GM23338 (cell line): ENCODE measurements at regions not wholly inside any gene's neighbourhood (a gene's known extent, or its start where the extent isn't known, plus 50 kb on each side); places are given as distances from the start of the nearest gene placed in this dataset.

Source experiments
- ATAC-seq: fragments of 200-7000 bp; cut with Tn5 transposase; 3 replicates; pipeline ENCODE4 v1.9.1; 2020
- DNase-seq: peaks from one replicate; pipeline ENCODE4 v3.0.0-alpha.2; 2015; ENCODE audit warnings: low spot score
- H2AFZ ChIP-seq: fragments of 200-600 bp; sonication (generic); 2 replicates; pipeline ENCODE4 v1.8.0; 2016; ENCODE audit warnings: antibody characterized with exemption, mild to moderate bottlenecking, moderate library complexity
- H3F3A ChIP-seq: fragments of 200-600 bp; sonication (generic); replicated peaks from 2 replicates; pipeline ENCODE4 v1.8.0; 2017; ENCODE audit warnings: antibody characterized with exemption, mixed run types, low read depth
- H3K27ac ChIP-seq: fragments of 200-600 bp; sonication (generic); 2 replicates; pipeline ENCODE4 v1.6.1; 2016; ENCODE audit warnings: low read depth
- H3K27me3 ChIP-seq: fragments of 200-600 bp; sonication (generic); 2 replicates; pipeline ENCODE4 v1.8.0; 2016; ENCODE audit warnings: mild to moderate bottlenecking, mixed run types, moderate library complexity; ENCODE audit not compliant: insufficient read depth
- H3K36me3 ChIP-seq: fragments of 200-600 bp; sonication (generic); 2 replicates; pipeline ENCODE4 v1.8.0; 2016; ENCODE audit warnings: mild to moderate bottlenecking; ENCODE audit not compliant: insufficient read depth
- H3K4me1 ChIP-seq: fragments of 200-600 bp; sonication (generic); 2 replicates; pipeline ENCODE4 v1.8.0; 2016; ENCODE audit warnings: mild to moderate bottlenecking, moderate library complexity; ENCODE audit not compliant: insufficient read depth
- H3K4me2 ChIP-seq: fragments of 200-600 bp; sonication (generic); 2 replicates; pipeline ENCODE4 v1.7.1; 2017; ENCODE audit warnings: mixed run types
- H3K4me3 ChIP-seq: fragments of 200-600 bp; sonication (generic); 2 replicates; pipeline ENCODE4 v1.6.1; 2016; ENCODE audit warnings: mixed run types
- H3K79me2 ChIP-seq: fragments of 200-600 bp; sonication (generic); replicated peaks from 2 replicates; pipeline ENCODE4 v1.8.0; 2017; ENCODE audit warnings: mild to moderate bottlenecking; ENCODE audit not compliant: insufficient read depth
- H3K9me2 ChIP-seq: fragments of 200-600 bp; sonication (generic); 2 replicates; pipeline ENCODE4 v1.8.0; 2017; ENCODE audit not compliant: insufficient read depth
- H4K20me1 ChIP-seq: fragments of 200-600 bp; sonication (generic); replicated peaks from 2 replicates; pipeline ENCODE4 v1.8.0; 2017; ENCODE audit warnings: mild to moderate bottlenecking; ENCODE audit not compliant: insufficient read depth
- H3K27ac Mint-ChIP-seq: 2 replicates; pipeline ENCODE4 v1.8.0; 2020; ENCODE audit warnings: inconsistent platforms, mild to moderate bottlenecking, moderate library complexity, mixed read lengths
- H3K27me3 Mint-ChIP-seq: 3 replicates; pipeline ENCODE4 v1.8.0; 2022; ENCODE audit warnings: low read depth, mild to moderate bottlenecking, moderate library complexity, mixed read lengths, inconsistent platforms; ENCODE audit not compliant: insufficient read depth, poor library complexity
- H3K36me3 Mint-ChIP-seq: 3 replicates; pipeline ENCODE4 v1.8.0; 2021; ENCODE audit warnings: low read depth, mild to moderate bottlenecking, inconsistent platforms, moderate library complexity, mixed read lengths
- H3K4me1 Mint-ChIP-seq: 3 replicates; pipeline ENCODE4 v1.8.0; 2020; ENCODE audit warnings: mild to moderate bottlenecking, inconsistent platforms, mixed read lengths
- H3K4me3 Mint-ChIP-seq: 3 replicates; pipeline ENCODE4 v1.8.0; 2021; ENCODE audit warnings: moderate library complexity, mild to moderate bottlenecking, inconsistent platforms, mixed read lengths
- H3K9me3 Mint-ChIP-seq: 3 replicates; pipeline ENCODE4 v1.8.0; 2020; ENCODE audit warnings: moderate library complexity, mild to moderate bottlenecking, inconsistent platforms, mixed read lengths
- CREB1 ChIP-seq: fragments of 250-450 bp; sonication (Bioruptor Pico); IDR thresholded peaks from 2 replicates; pipeline ENCODE4 v1.5.0; 2020; ENCODE audit warnings: low read depth, mild to moderate bottlenecking, moderate library complexity
- ETS1 ChIP-seq: IDR thresholded peaks from 2 replicates; pipeline ENCODE4 v1.6.1; 2016; ENCODE audit warnings: antibody characterized with exemption
- EZH2phosphoT487 ChIP-seq: fragments of 200-600 bp; sonication (generic); IDR thresholded peaks from one replicate; pipeline ENCODE4 v1.8.1; 2018; ENCODE audit warnings: antibody characterized with exemption; ENCODE audit not compliant: unreplicated experiment
- POLR2AphosphoS5 ChIP-seq: IDR thresholded peaks from 2 replicates; pipeline ENCODE4 v1.6.1; 2016; ENCODE audit warnings: antibody characterized with exemption, low read depth
- STAT1 ChIP-seq: IDR thresholded peaks from one replicate; pipeline ENCODE4 v1.6.1; 2016; ENCODE audit warnings: antibody characterized with exemption; ENCODE audit not compliant: unreplicated experiment
- ZNF114 ChIP-seq: fragments of 250-450 bp; sonication (Bioruptor Pico); IDR thresholded peaks from 2 replicates; pipeline ENCODE4 v1.5.0; 2020; ENCODE audit warnings: mild to moderate bottlenecking, moderate library complexity
- ZNF462 ChIP-seq: fragments of 250-450 bp; sonication (Bioruptor Pico); IDR thresholded peaks from 2 replicates; pipeline ENCODE4 v1.5.0; 2020; ENCODE audit warnings: mild to moderate bottlenecking, moderate library complexity

- TF ChIP-seq ZNF462 (CRISPR knock-in tag) (no peak), ZNF114 (CRISPR knock-in tag) (no peak), ETS1 (no peak)
Observed at GRCh38 chr2:120978359-120979050, 242.8 kb downstream of the GLI2 start (continued).

- Histone ChIP-seq H3K9me2 (no peaks in the 10 kb centered on the region), H3K4me3 (no peak overlapping the region), H3F3A (no peaks in the 10 kb centered on the region), H3K4me2 (no peak overlapping the region), H3K27me3 (no peaks in the 10 kb centered on the region), H4K20me1 (peaks cover 14% of the 10 kb centered on the region), H3K27ac (no peak overlapping the region), H3K36me3 (peaks cover 12% of the 10 kb centered on the region), H3K4me1 (peaks cover 8% of the 10 kb centered on the region), H2AFZ (no peak overlapping the region), H3K79me2 (no peaks in the 10 kb centered on the region)
- Mint-ChIP-seq H3K27ac (no peak overlapping the region), H3K36me3 (peaks cover 68% of the 10 kb centered on the region), H3K9me3 (no peaks in the 10 kb centered on the region), H3K27me3 (peaks cover 7% of the 10 kb centered on the region), H3K4me3 (no peak overlapping the region), H3K4me1 (peaks cover 11% of the 10 kb centered on the region)
- DNase-seq (no peak), ATAC-seq (no peak)
- TF ChIP-seq CREB1: no peak
- no peak for TF ChIP-seq POLR2AphosphoS5
- TF ChIP-seq EZH2phosphoT487: no peak
- no peak for TF ChIP-seq ETS1
- TF ChIP-seq STAT1: no peak
Observed at GRCh38 chr2:120979398-120979797, 243.7 kb downstream of the GLI2 start.
